HPDE6-E6E7 (cell line): ENCODE measurements at regions not wholly inside any gene's neighbourhood (a gene's known extent, or its start where the extent isn't known, plus 50 kb on each side); places are given as distances from the start of the nearest gene placed in this dataset.

Source experiments
- DNase-seq: peaks from one replicate; pipeline ENCODE4 v3.0.0; 2011; ENCODE audit warnings: missing footprints; ENCODE audit errors: extremely low spot score

GRCh38 chr5:129821477-129822131 is 73.7 kb downstream of the MINAR2 start:
- DNase-seq = no peak

GRCh38 chr5:129830288-129830687 is 74.0 kb upstream of the CHSY3 start:
- DNase-seq = peak; percentile 7

GRCh38 chr5:129836321-129836720 is 67.9 kb upstream of the CHSY3 start:
- DNase-seq = no peak

- DNase-seq = no peak
These were observed 59.5 kb upstream of the CHSY3 start for GRCh38 chr5:129844764-129845163.

GRCh38 chr5:129852747-129853352 is 51.4 kb upstream of the CHSY3 start:
- peak; percentile 63 for DNase-seq

- no peak for DNase-seq
These were observed 50.7 kb upstream of the CHSY3 start for GRCh38 chr5:129853588-129853987.
